Testis (tissue), 2 donors: ENCODE measurements at regions not wholly inside any gene's neighbourhood (a gene's known extent, or its start where the extent isn't known, plus 50 kb on each side); places are given as distances from the start of the nearest gene placed in this dataset.

ENCODE experiments used
- POLR2A ChIP-seq: fragments of 450-650 bp; IDR thresholded peaks from one replicate; pipeline ENCODE4 v1.6.1; 2017; ENCODE audit warnings: antibody characterized with exemption, mild to moderate bottlenecking, moderate library complexity
- TF ChIP-seq, protein P1 (sequence below), 3 experiments: fragments of 450-650 bp in 2 of 3; fragments of 200-600 bp in 1 of 3; sonication (generic) in 1 of 3; IDR thresholded peaks; one replicate each; pipeline ENCODE4 v1.5.1; 2016 to 2019; ENCODE audit warnings: antibody characterized with exemption in 3 of 3, mild to moderate bottlenecking in 2 of 3, moderate library complexity in 1 of 3

- TF ChIP-seq, protein P1, sequence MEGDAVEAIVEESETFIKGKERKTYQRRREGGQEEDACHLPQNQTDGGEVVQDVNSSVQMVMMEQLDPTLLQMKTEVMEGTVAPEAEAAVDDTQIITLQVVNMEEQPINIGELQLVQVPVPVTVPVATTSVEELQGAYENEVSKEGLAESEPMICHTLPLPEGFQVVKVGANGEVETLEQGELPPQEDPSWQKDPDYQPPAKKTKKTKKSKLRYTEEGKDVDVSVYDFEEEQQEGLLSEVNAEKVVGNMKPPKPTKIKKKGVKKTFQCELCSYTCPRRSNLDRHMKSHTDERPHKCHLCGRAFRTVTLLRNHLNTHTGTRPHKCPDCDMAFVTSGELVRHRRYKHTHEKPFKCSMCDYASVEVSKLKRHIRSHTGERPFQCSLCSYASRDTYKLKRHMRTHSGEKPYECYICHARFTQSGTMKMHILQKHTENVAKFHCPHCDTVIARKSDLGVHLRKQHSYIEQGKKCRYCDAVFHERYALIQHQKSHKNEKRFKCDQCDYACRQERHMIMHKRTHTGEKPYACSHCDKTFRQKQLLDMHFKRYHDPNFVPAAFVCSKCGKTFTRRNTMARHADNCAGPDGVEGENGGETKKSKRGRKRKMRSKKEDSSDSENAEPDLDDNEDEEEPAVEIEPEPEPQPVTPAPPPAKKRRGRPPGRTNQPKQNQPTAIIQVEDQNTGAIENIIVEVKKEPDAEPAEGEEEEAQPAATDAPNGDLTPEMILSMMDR (IDR thresholded peaks at IDR 0.05), result no peak
- no peak for TF ChIP-seq POLR2A
Measured at GRCh38 chr4:120318196-120318846, 251.7 kb upstream of the MAD2L1 start.
